ENCODE measurements at regions not wholly inside any gene's neighbourhood (a gene's known extent, or its start where the extent isn't known, plus 50 kb on each side); places are given as distances from the start of the nearest gene placed in this dataset.

GRCh38 chr11:82194521-82194920, 539.1 kb downstream of the FAM181B start:
- TF ChIP-seq, protein P1, sequence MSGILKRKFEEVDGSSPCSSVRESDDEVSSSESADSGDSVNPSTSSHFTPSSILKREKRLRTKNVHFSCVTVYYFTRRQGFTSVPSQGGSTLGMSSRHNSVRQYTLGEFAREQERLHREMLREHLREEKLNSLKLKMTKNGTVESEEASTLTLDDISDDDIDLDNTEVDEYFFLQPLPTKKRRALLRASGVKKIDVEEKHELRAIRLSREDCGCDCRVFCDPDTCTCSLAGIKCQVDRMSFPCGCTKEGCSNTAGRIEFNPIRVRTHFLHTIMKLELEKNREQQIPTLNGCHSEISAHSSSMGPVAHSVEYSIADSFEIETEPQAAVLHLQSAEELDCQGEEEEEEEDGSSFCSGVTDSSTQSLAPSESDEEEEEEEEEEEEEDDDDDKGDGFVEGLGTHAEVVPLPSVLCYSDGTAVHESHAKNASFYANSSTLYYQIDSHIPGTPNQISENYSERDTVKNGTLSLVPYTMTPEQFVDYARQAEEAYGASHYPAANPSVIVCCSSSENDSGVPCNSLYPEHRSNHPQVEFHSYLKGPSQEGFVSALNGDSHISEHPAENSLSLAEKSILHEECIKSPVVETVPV (CRISPR knock-in tag; IDR thresholded peaks at IDR 0.05): no peak
- TF ChIP-seq ZNF8 (CRISPR knock-in tag; IDR thresholded peaks at IDR 0.05) (no peak), RARB (CRISPR knock-in tag; IDR thresholded peaks at IDR 0.05) (no peak), TSHZ2 (CRISPR knock-in tag; IDR thresholded peaks at IDR 0.05) (no peak), ZC3H10 (CRISPR knock-in tag; IDR thresholded peaks at IDR 0.05) (no peak), GLIS3 (CRISPR knock-in tag; IDR thresholded peaks at IDR 0.05) (no peak), ZNF70 (CRISPR knock-in tag; IDR thresholded peaks at IDR 0.05) (no peak), PATZ1 (CRISPR knock-in tag; IDR thresholded peaks at IDR 0.05; ENCODE audit: borderline replicate concordance) (no peak), OSR1 (CRISPR knock-in tag; IDR thresholded peaks at IDR 0.05) (no peak), CSDC2 (CRISPR knock-in tag; IDR thresholded peaks at IDR 0.05) (no peak), ESRRG (CRISPR knock-in tag; IDR thresholded peaks at IDR 0.05) (no peak)
- TF ChIP-seq, protein P2, sequence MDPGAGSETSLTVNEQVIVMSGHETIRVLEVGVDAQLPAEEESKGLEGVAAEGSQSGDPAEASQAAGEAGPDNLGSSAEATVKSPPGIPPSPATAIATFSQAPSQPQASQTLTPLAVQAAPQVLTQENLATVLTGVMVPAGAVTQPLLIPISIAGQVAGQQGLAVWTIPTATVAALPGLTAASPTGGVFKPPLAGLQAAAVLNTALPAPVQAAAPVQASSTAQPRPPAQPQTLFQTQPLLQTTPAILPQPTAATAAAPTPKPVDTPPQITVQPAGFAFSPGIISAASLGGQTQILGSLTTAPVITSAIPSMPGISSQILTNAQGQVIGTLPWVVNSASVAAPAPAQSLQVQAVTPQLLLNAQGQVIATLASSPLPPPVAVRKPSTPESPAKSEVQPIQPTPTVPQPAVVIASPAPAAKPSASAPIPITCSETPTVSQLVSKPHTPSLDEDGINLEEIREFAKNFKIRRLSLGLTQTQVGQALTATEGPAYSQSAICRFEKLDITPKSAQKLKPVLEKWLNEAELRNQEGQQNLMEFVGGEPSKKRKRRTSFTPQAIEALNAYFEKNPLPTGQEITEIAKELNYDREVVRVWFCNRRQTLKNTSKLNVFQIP (CRISPR knock-in tag; IDR thresholded peaks at IDR 0.05; ENCODE audit: borderline replicate concordance, low read depth): no peak

Measured in SK-N-SH treated with all-trans-retinoic acid at 6 μM for 48 hours (cell line).